GM12878 (cell line): ENCODE measurements at regions not wholly inside any gene's neighbourhood (a gene's known extent, or its start where the extent isn't known, plus 50 kb on each side); places are given as distances from the start of the nearest gene placed in this dataset.
A peak's percentile ranks its signal among the peaks of the same experiment; 100 is the strongest.

Source experiments
- ATF2 ChIP-seq: IDR thresholded peaks from 2 replicates; pipeline ENCODE4 v1.6.1; 2012; ENCODE audit warnings: low read length, inconsistent platforms
- BRCA1 ChIP-seq: IDR thresholded peaks from 2 replicates; pipeline ENCODE4 v1.6.1; 2011; ENCODE audit warnings: low read depth, low read length, improper control_type of control experiment
- CBFB ChIP-seq: IDR thresholded peaks from 2 replicates; pipeline ENCODE4 v1.6.1; 2016; ENCODE audit warnings: antibody characterized with exemption, low read depth
- CREM ChIP-seq: IDR thresholded peaks from 2 replicates; pipeline ENCODE4 v1.6.1; 2014; ENCODE audit warnings: antibody characterized with exemption, low read depth
- E4F1 ChIP-seq: fragments of 450-650 bp; IDR thresholded peaks from 2 replicates; pipeline ENCODE4 v1.6.1; 2018; ENCODE audit warnings: borderline replicate concordance, mild to moderate bottlenecking; ENCODE audit not compliant: partially characterized antibody
- EP300 ChIP-seq, 2 experiments: fragments of 150-350 bp in 1 of 2; IDR thresholded peaks; 2 replicates each; pipeline ENCODE4 v1.6.1; 2011 to 2012; ENCODE audit warnings: low read depth in 2 of 2, low read length in 2 of 2, borderline replicate concordance in 1 of 2, improper control_type of control experiment in 1 of 2, inconsistent platforms in 1 of 2; ENCODE audit not compliant: control insufficient read depth in 1 of 2
- HCFC1 ChIP-seq: fragments of 150-350 bp; IDR thresholded peaks from 2 replicates; pipeline ENCODE4 v1.6.1; 2014; ENCODE audit warnings: low read length
- KLF5 ChIP-seq: fragments of 450-650 bp; IDR thresholded peaks from 2 replicates; pipeline ENCODE4 v1.6.1; 2014; ENCODE audit warnings: mild to moderate bottlenecking; ENCODE audit not compliant: partially characterized antibody
- MYC ChIP-seq: IDR thresholded peaks from 2 replicates; pipeline ENCODE4 v1.6.1; 2011; ENCODE audit warnings: mild to moderate bottlenecking, low read length, moderate library complexity, inconsistent platforms; ENCODE audit not compliant: insufficient read depth, insufficient replicate concordance, insufficient read length, severe bottlenecking
- NFXL1 ChIP-seq: fragments of 450-650 bp; IDR thresholded peaks from 2 replicates; pipeline ENCODE4 v1.6.1; 2017; ENCODE audit warnings: antibody characterized with exemption, mild to moderate bottlenecking, borderline replicate concordance
- RELB ChIP-seq: fragments of 450-650 bp; IDR thresholded peaks from 2 replicates; pipeline ENCODE4 v1.6.1; 2017; ENCODE audit warnings: low read depth, mild to moderate bottlenecking, moderate library complexity
- SMAD1 ChIP-seq: fragments of 450-650 bp; IDR thresholded peaks from 2 replicates; pipeline ENCODE4 v1.6.1; 2018; ENCODE audit warnings: mild to moderate bottlenecking, low read depth; ENCODE audit not compliant: partially characterized antibody
- ZBTB40 ChIP-seq: fragments of 450-650 bp; IDR thresholded peaks from 2 replicates; pipeline ENCODE4 v1.6.1; 2016; ENCODE audit warnings: mild to moderate bottlenecking, moderate library complexity, borderline replicate concordance
- ZNF274 ChIP-seq: IDR thresholded peaks from one replicate; pipeline ENCODE4 v1.8.0; 2011; ENCODE audit not compliant: insufficient read length, insufficient read depth
- ZNF687 ChIP-seq: fragments of 450-650 bp; IDR thresholded peaks from 2 replicates; pipeline ENCODE4 v1.6.1; 2017; ENCODE audit warnings: mild to moderate bottlenecking, moderate library complexity
- ZSCAN29 ChIP-seq: fragments of 450-650 bp; IDR thresholded peaks from 2 replicates; pipeline ENCODE4 v1.6.1; 2017; ENCODE audit warnings: mild to moderate bottlenecking, moderate library complexity

- no peak for TF ChIP-seq MYC
- TF ChIP-seq NFXL1 = no peak
- TF ChIP-seq ZSCAN29 = no peak
- no peak for TF ChIP-seq SMAD1
- no peak for TF ChIP-seq BRCA1
- peak; percentile 90 for TF ChIP-seq RELB
- TF ChIP-seq EP300 (IDR thresholded peaks at IDR 0.05; ENCODE audit: borderline replicate concordance in 1 of 2, control insufficient read depth in 1 of 2, low read depth in 2 of 2, low read length in 2 of 2) = peak; percentile 97
- peak; percentile 93 for TF ChIP-seq ZNF687
- peak; percentile 66; the same call in 1 of the 2 replicates for TF ChIP-seq ATF2
- TF ChIP-seq CREM = peak; percentile 83
- peak; percentile 85 for TF ChIP-seq KLF5
- TF ChIP-seq HCFC1 = no peak
- TF ChIP-seq E4F1 = no peak
- no peak for TF ChIP-seq CBFB
- no peak for TF ChIP-seq ZNF274
- TF ChIP-seq ZBTB40 = no peak
These were observed 98.0 kb upstream of the DUSP10 start (continued) for GRCh38 chr1:221839782-221840395.
